NCI-H128 (cell line): ENCODE measurements at regions not wholly inside any gene's neighbourhood (a gene's known extent, or its start where the extent isn't known, plus 50 kb on each side); places are given as distances from the start of the nearest gene placed in this dataset.
A peak's percentile ranks its signal among the peaks of the same experiment; 100 is the strongest.

ENCODE experiments used
- DNase-seq: peaks from one replicate; lab custom pipeline; 2025; ENCODE audit not compliant: unreplicated experiment; lab: John Stamatoyannopoulos, UW

GRCh38 chr18:43570593-43570992, 293.3 kb upstream of the SYT4 start:
- no peak for DNase-seq

- DNase-seq, result peak; percentile 52
These were observed 293.9 kb upstream of the SYT4 start for GRCh38 chr18:43571078-43571689.

GRCh38 chr18:43572163-43572562, 294.9 kb upstream of the SYT4 start:
- no peak for DNase-seq

GRCh38 chr18:43574974-43575373, 297.7 kb upstream of the SYT4 start:
- no peak for DNase-seq

GRCh38 chr18:43578211-43578610, 300.9 kb upstream of the SYT4 start:
- no peak for DNase-seq

GRCh38 chr18:43578706-43579105, 301.4 kb upstream of the SYT4 start:
- no peak for DNase-seq

- no peak for DNase-seq
These were observed 304.7 kb upstream of the SYT4 start for GRCh38 chr18:43581936-43582519.

- no peak for DNase-seq
These were observed 310.4 kb upstream of the SYT4 start for GRCh38 chr18:43587538-43588153.

GRCh38 chr18:43588838-43589237, 311.5 kb upstream of the SYT4 start:
- no peak for DNase-seq

- no peak for DNase-seq
These were observed 312.4 kb upstream of the SYT4 start for GRCh38 chr18:43589611-43590151.

- no peak for DNase-seq
These were observed 313.1 kb upstream of the SYT4 start for GRCh38 chr18:43590182-43590903.

- no peak for DNase-seq
These were observed 315.0 kb upstream of the SYT4 start for GRCh38 chr18:43592269-43592668.

GRCh38 chr18:43596105-43596712, 318.9 kb upstream of the SYT4 start:
- DNase-seq, result no peak

- no peak for DNase-seq
These were observed 324.1 kb upstream of the SYT4 start for GRCh38 chr18:43601432-43601831.

GRCh38 chr18:43605224-43605623, 327.9 kb upstream of the SYT4 start:
- no peak for DNase-seq

- DNase-seq, result no peak
These were observed 329.5 kb upstream of the SYT4 start for GRCh38 chr18:43606795-43607194.

- peak; percentile 41 for DNase-seq
These were observed 343.6 kb upstream of the SYT4 start for GRCh38 chr18:43620936-43621335.

- no peak for DNase-seq
These were observed 344.7 kb upstream of the SYT4 start for GRCh38 chr18:43622024-43622423.

GRCh38 chr18:43625582-43625981, 348.3 kb upstream of the SYT4 start:
- no peak for DNase-seq

- DNase-seq, result peak; percentile 80
These were observed 350.7 kb upstream of the SYT4 start for GRCh38 chr18:43627848-43628530.

- no peak for DNase-seq
These were observed 357.7 kb upstream of the SYT4 start for GRCh38 chr18:43634994-43635393.
